ENCODE measurements at regions not wholly inside any gene's neighbourhood (a gene's known extent, or its start where the extent isn't known, plus 50 kb on each side); places are given as distances from the start of the nearest gene placed in this dataset.

DNA sequence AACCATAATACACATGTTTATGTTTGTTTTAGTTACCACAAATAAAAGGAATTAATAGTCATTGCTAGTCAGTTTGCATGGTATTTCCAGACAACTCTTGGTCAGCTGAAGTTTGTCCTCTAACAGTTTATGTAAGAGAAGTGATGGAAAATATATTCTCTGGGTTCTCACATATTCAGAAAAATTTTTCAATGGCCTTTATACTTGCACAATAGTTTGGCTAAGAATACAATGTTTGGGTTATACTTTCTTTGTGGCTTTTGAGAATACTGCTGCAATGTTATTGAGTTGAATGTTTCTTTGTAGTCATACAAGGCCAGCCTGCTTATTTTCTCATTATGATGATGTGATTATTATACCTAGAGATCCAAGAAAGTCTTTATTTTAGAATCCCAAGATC is 133.9 kb downstream of the RAP2B start:
- no peaks in the 10 kb centered on the region for H3K36me3 ChIP-seq (ENCODE audit: control insufficient read depth in 2 of 2, insufficient read depth in 2 of 2, low read length in 1 of 2)
- H3K4me1 ChIP-seq (ENCODE audit: control insufficient read depth, insufficient read depth, low read length) = no peaks in the 10 kb centered on the region
- H2AFZ ChIP-seq (ENCODE audit: control insufficient read depth, low read depth, low read length) = no peak overlapping the region
- no peak for DNase-seq (ENCODE audit: low read depth, low spot score)
- ChIA-PET SMC1A (ENCODE audit: uncharacterized antibody, unreplicated experiment) (interaction anchor here (1.3 to 1.4 kb wide), 2 partner anchors 10 to 253 kb away, joined by 4 read pairs; no protein-coding TSS in a partner anchor), RAD21 (ENCODE audit: unreplicated experiment) (no interaction called here), POLR2A (no interaction called here), CTCF (interaction anchor here (1.0 to 2.5 kb wide), 2 partner anchors 9 to 253 kb away, joined by 4 to 8 read pairs; no protein-coding TSS in a partner anchor)
- no peak for FAIRE-seq
- H3K9ac ChIP-seq (ENCODE audit: control insufficient read depth, insufficient read depth, low read length) = no peak overlapping the region
- intact Hi-C loops (cut with micrococcal nuclease; ENCODE audit: unreplicated experiment) (no loop called here), in situ Hi-C loops (cut with MboI) (no loop called here)
- H4K20me1 ChIP-seq (ENCODE audit: control insufficient read depth, insufficient read depth) = no peaks in the 10 kb centered on the region
- BruUV-seq (replicated peaks) = no TSS peak
- H3K4me2 ChIP-seq (ENCODE audit: control insufficient read depth, insufficient read depth) = no peak overlapping the region
- no peaks in the 10 kb centered on the region for H3K79me2 ChIP-seq (ENCODE audit: control insufficient read depth, insufficient read depth, low read length)
- TF ChIP-seq, protein P1, sequence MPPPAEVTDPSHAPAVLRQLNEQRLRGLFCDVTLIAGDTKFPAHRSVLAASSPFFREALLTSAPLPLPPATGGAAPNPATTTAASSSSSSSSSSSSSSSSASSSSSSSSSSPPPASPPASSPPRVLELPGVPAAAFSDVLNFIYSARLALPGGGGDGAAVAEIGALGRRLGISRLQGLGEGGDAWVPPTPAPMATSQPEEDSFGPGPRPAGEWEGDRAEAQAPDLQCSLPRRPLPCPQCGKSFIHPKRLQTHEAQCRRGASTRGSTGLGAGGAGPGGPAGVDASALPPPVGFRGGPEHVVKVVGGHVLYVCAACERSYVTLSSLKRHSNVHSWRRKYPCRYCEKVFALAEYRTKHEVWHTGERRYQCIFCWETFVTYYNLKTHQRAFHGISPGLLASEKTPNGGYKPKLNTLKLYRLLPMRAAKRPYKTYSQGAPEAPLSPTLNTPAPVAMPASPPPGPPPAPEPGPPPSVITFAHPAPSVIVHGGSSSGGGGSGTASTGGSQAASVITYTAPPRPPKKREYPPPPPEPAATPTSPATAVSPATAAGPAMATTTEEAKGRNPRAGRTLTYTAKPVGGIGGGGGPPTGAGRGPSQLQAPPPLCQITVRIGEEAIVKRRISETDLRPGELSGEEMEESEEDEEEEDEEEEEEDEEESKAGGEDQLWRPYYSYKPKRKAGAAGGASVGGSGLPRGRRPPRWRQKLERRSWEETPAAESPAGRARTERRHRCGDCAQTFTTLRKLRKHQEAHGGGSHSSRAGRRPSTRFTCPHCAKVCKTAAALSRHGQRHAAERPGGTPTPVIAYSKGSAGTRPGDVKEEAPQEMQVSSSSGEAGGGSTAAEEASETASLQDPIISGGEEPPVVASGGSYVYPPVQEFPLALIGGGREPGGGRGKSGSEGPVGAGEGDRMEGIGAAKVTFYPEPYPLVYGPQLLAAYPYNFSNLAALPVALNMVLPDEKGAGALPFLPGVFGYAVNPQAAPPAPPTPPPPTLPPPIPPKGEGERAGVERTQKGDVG (CRISPR knock-in tag; IDR thresholded peaks at IDR 0.05) = no peak
- TF ChIP-seq GATAD2B (conservative IDR thresholded peaks at IDR 0.05; ENCODE audit: low read depth) = no peak
- no peak for TF ChIP-seq POLR2AphosphoS5 (IDR thresholded peaks at IDR 0.05; ENCODE audit: low read length)
- TF ChIP-seq, protein P2, sequence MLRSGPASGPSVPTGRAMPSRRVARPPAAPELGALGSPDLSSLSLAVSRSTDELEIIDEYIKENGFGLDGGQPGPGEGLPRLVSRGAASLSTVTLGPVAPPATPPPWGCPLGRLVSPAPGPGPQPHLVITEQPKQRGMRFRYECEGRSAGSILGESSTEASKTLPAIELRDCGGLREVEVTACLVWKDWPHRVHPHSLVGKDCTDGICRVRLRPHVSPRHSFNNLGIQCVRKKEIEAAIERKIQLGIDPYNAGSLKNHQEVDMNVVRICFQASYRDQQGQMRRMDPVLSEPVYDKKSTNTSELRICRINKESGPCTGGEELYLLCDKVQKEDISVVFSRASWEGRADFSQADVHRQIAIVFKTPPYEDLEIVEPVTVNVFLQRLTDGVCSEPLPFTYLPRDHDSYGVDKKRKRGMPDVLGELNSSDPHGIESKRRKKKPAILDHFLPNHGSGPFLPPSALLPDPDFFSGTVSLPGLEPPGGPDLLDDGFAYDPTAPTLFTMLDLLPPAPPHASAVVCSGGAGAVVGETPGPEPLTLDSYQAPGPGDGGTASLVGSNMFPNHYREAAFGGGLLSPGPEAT (IDR thresholded peaks at IDR 0.05; ENCODE audit: low read depth) = no peak
- no peak for TF ChIP-seq TCF12 (IDR thresholded peaks at IDR 0.05; ENCODE audit: low read depth, low read length)
- no peak for TF ChIP-seq RAD21 (IDR thresholded peaks at IDR 0.05; ENCODE audit: insufficient read depth, low read depth, low read length)
- no peak for TF ChIP-seq SPI1 (IDR thresholded peaks at IDR 0.05; ENCODE audit: borderline replicate concordance, insufficient read depth, low read depth, low read length)
- TF ChIP-seq ZNF207 (IDR thresholded peaks at IDR 0.05; ENCODE audit: borderline replicate concordance) = no peak
- TF ChIP-seq MXI1 (IDR thresholded peaks at IDR 0.05; ENCODE audit: low read depth, low read length) = no peak
- TF ChIP-seq IKZF2 (IDR thresholded peaks at IDR 0.05) = no peak
- no peak for TF ChIP-seq ZSCAN29 (IDR thresholded peaks at IDR 0.05)
- TF ChIP-seq NFXL1 (IDR thresholded peaks at IDR 0.05; ENCODE audit: borderline replicate concordance) = no peak
- no peak for TF ChIP-seq RBBP5 (conservative IDR thresholded peaks at IDR 0.05)
- TF ChIP-seq ZNF217 (IDR thresholded peaks at IDR 0.05) = no peak
- no peak for TF ChIP-seq HDGF (IDR thresholded peaks at IDR 0.05)
- TF ChIP-seq, protein P3, sequence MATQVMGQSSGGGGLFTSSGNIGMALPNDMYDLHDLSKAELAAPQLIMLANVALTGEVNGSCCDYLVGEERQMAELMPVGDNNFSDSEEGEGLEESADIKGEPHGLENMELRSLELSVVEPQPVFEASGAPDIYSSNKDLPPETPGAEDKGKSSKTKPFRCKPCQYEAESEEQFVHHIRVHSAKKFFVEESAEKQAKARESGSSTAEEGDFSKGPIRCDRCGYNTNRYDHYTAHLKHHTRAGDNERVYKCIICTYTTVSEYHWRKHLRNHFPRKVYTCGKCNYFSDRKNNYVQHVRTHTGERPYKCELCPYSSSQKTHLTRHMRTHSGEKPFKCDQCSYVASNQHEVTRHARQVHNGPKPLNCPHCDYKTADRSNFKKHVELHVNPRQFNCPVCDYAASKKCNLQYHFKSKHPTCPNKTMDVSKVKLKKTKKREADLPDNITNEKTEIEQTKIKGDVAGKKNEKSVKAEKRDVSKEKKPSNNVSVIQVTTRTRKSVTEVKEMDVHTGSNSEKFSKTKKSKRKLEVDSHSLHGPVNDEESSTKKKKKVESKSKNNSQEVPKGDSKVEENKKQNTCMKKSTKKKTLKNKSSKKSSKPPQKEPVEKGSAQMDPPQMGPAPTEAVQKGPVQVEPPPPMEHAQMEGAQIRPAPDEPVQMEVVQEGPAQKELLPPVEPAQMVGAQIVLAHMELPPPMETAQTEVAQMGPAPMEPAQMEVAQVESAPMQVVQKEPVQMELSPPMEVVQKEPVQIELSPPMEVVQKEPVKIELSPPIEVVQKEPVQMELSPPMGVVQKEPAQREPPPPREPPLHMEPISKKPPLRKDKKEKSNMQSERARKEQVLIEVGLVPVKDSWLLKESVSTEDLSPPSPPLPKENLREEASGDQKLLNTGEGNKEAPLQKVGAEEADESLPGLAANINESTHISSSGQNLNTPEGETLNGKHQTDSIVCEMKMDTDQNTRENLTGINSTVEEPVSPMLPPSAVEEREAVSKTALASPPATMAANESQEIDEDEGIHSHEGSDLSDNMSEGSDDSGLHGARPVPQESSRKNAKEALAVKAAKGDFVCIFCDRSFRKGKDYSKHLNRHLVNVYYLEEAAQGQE (IDR thresholded peaks at IDR 0.05; ENCODE audit: low read depth, low read length) = no peak
- no peak for TF ChIP-seq BHLHE40 (IDR thresholded peaks at IDR 0.05; ENCODE audit: borderline replicate concordance in 1 of 2, low read depth in 2 of 2, low read length in 1 of 2)
- H3K27me3 ChIP-seq (replicated peaks in 1 of 2; ENCODE audit: control insufficient read depth in 2 of 2, insufficient read depth in 2 of 2, low read length in 1 of 2) = no peaks in the 10 kb centered on the region
- no peaks in the 10 kb centered on the region for H3K9me3 ChIP-seq (replicated peaks; ENCODE audit: control insufficient read depth, insufficient read depth, low read length)
- no peak overlapping the region for H3K4me3 ChIP-seq
- no peak overlapping the region for H3K27ac ChIP-seq (ENCODE audit: control insufficient read depth, insufficient read depth)
- ATAC-seq = no peak

All from GM12878 (cell line).